NB4 (cell line): ENCODE measurements at regions not wholly inside any gene's neighbourhood (a gene's known extent, or its start where the extent isn't known, plus 50 kb on each side); places are given as distances from the start of the nearest gene placed in this dataset.

Experiments
- CTCF ChIP-seq: IDR thresholded peaks from one replicate; pipeline ENCODE4 v1.5.1; 2012; ENCODE audit warnings: low read depth, low read length
- POLR2A ChIP-seq: IDR thresholded peaks from 2 replicates; pipeline ENCODE4 v1.6.1; 2011; ENCODE audit warnings: mild to moderate bottlenecking; ENCODE audit not compliant: insufficient read length; ENCODE audit errors: extremely low read depth

DNA sequence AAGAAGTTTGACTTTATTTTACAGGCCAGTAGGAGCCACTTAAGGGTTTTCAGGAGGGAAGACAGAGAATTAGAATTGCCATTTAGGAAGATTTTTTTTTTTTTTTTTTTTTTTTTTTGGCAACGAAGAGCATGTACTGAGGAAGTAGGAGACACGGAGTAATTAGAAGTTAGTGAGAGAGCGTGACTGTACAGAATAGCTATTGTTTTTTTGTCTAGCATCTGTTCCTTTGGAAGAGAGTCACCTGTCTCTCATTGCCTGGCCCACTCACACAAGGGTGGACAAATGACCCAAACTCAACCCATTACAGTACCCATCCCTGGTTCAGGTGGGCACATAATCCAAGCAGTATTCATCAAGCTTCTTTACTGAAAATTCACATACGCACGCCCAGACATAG lies 166.7 kb downstream of the LACC1 start:
- TF ChIP-seq POLR2A: no peak
- no peak for TF ChIP-seq CTCF
